HG03060 (cell line): ENCODE measurements at regions not wholly inside any gene's neighbourhood (a gene's known extent, or its start where the extent isn't known, plus 50 kb on each side); places are given as distances from the start of the nearest gene placed in this dataset.
"Not testable (repeated sequence)": the region's sequence is repeated elsewhere in the genome, so short reads cannot be mapped to it uniquely, and the experiment has no call there.

Source experiments
- ATAC-seq: cut with Tn5 transposase; IDR thresholded peaks from one replicate; pipeline ENCODE4 v1.9.1; 2021; ENCODE audit warnings: low read depth, moderate number of reproducible peaks; ENCODE audit not compliant: unreplicated experiment

- ATAC-seq, result no peak
These were observed 451.1 kb upstream of the KCNMB2 start for GRCh38 chr3:178084938-178085816.

DNA sequence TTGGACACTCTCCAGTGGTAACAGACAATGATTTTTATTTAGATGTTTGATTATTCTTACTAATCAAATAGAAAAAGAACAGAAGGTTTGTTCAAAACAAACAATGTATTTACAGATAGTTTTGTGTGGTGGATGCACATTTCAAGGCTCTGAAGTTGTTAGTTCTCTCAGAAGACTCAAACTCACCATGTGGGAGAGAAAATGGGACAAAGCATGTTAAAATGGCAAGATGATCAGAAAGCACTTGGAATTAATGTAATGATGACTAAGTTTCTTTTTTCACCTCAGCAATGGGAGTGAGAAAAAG lies 450.5 kb upstream of the KCNMB2 start:
- ATAC-seq, result no peak

DNA sequence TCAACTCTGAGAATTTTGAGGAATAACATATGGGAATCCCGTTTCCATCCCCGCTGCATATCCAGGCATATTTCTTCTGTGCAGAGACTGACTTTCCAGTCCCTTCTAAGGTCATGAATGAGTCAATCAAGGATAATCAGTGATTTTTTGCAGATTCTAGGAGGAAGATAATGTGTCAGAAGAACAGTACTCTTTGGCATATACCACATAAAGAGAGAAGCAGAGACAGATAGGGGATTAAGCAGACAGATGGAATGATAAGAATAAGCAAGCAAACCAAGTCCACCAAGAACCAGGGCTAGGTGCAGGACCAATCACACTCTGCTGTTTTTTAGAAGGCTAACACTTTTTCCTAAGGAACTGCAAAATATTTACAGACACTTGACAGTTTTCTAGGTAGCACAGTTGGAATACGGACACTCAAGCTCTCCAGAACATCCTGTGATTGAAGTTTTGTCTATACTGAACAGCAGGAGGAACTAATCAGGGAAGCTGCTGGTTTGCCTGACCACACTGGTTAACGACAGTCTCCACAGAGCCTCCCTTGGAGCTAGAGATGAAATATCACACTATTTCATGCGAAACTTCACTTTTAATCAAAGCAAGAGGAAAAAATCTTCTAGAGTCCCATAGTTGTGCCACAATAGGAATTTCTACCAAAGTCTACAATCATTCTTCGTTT lies 450.0 kb upstream of the KCNMB2 start:
- ATAC-seq, result no peak

DNA sequence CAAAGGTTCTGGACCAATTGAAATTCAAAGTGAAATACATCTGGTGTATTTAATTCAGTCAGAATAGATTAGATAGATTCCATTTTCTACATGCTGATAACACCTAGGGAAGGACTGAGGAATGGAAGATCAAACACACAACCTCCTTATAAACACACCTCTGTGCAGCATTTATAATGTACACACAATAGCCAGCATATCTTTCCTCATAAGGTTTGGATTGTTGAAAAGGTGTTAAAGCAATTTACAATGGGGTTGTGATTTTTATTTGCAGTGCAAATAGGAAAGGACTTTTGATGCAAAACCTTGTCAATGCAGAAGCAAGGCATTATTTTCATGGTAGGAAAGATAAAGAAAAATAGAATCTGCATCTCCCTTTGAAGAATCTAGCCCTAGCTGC lies 448.9 kb upstream of the KCNMB2 start:
- ATAC-seq, result no peak

DNA sequence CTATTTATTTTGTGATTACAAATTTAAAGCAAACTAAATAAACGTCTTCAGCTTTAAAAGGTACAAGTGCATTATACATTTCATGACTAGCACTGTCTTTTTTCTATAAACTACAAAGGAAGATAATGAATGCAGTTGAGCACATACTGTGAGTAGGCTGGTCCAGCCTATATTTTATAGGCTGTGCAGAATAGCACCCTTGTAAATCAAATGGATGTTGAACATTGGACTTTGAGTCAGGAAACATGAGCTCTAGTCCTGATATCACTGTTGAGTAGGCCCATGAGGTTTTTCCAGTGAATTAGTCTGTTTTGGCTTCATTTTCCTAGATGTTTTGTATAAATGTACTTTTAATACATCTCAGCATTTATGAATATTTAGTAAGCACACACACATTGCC lies 447.3 kb upstream of the KCNMB2 start:
- no peak for ATAC-seq

DNA sequence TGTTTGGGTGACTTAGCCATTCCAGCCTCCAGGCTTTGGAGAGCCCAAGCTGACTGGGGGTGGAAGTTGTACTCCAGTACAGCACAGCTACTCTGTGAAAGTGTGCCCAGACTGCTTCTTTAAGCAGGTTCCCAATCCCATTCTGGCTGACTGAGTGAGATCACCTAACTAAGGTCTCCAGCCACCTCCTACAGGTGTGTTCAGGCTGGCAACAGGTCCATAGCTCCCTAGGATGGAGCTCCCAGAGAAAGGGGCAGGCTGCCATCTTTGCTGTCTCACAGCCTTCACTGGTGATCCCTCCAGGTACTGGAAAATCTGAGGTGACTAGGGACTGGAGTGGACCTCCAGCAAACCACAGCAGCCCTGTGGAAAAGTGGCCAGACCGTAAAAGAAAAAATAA lies 445.3 kb upstream of the KCNMB2 start:
- no peak for ATAC-seq

DNA sequence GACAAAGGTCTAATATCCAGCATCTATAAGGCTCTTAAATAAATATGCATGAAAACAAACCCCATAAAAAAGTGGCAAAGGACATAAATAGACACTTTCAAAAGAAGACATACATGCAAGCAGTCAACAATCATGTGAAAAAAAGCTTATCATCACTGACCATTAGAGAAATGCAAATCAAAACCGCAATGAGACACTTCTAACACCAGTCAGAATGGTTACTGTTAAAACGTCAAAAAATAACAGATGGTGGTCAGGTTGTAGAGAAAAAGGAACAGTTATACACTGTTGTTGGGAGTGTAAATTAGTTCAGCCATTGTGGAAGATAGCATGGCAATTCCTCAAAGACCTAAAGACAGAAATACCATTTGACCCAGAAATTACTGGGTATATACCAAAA lies 440.7 kb upstream of the KCNMB2 start:
- ATAC-seq, result no peak

- ATAC-seq, result no peak
These were observed 439.3 kb upstream of the KCNMB2 start for GRCh38 chr3:178096955-178097354.

DNA sequence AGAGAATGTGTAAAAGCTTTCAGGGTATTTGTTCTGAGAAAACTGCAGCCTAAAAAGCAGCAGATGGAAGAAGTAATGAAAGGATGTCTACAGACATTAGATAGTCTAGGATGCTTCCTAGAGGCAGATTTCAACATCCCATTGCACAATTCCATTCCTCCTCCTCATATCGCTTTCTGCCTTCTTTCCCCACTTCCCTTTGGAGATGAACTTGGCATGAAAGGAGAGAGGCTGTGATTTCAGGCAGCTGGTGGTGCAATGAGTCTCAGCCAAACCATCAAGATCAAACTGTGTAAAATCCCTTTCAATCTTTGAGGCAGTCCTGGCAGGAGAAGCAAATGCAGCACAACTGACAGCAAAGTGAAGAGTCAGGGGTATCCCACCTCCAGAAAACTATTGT lies 438.7 kb upstream of the KCNMB2 start:
- no peak for ATAC-seq

DNA sequence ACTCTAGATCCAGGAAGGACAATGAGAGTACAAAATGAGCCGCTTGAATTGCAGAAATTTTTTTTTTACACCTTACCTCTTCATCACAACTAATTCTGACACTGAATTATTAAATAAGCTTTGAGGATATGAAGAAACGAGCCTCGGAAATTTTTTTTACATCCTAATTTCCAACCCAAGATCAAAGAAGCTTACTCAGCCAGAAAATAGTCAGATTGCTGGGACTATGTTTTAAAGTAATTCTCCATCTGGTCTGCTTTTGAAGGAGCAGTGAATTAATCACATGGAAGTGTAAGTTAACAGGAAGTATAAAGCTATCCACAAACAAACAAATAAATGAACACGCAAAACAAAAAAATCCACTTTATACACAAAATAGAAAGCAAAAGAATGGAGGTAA lies 437.0 kb upstream of the KCNMB2 start:
- no peak for ATAC-seq

GRCh38 chr3:178099862-178100261 lies 436.4 kb upstream of the KCNMB2 start:
- no peak for ATAC-seq

GRCh38 chr3:178100908-178101307 lies 435.3 kb upstream of the KCNMB2 start:
- ATAC-seq, result no peak

DNA sequence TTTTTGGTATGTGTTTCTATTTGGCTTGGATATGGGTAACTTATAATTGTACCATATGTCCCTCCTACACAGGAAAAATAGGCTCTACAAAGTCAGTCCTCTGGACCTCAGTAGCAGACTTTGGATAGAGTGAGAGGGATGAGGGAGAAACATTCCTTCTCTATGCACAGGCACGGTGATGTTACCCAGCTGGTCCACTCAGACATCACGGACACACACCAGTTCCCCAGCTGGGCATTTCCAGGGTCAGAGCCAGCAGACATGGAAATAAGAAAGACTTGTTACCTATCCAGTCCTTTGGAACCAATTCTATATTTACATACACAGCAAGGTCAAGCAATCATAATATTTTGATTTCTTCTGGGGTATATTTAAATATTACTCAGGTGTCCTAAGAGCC lies 433.1 kb upstream of the KCNMB2 start:
- ATAC-seq, result no peak

DNA sequence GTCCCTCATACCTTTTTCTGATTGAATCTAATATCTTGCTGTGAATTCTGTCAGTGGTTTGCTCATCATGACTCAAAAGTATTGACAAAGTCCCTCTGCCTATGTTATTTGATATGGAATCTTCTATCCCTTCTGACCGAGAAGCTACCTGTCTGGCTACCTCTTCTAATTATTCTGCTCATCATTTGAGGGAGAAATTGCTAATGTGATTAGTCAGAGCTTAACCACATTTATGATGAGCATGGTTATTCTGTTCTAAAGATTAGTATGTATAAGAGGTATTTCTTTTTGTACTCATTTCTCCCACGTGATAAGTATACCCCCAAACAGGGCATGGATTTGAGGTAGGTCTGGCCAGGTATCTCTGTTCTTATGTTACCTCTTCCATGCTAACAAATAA lies 428.4 kb upstream of the KCNMB2 start:
- no peak for ATAC-seq

- no peak for ATAC-seq
These were observed 426.5 kb upstream of the KCNMB2 start for GRCh38 chr3:178109691-178110090.

- no peak for ATAC-seq
These were observed 424.1 kb upstream of the KCNMB2 start for GRCh38 chr3:178112134-178112533.

DNA sequence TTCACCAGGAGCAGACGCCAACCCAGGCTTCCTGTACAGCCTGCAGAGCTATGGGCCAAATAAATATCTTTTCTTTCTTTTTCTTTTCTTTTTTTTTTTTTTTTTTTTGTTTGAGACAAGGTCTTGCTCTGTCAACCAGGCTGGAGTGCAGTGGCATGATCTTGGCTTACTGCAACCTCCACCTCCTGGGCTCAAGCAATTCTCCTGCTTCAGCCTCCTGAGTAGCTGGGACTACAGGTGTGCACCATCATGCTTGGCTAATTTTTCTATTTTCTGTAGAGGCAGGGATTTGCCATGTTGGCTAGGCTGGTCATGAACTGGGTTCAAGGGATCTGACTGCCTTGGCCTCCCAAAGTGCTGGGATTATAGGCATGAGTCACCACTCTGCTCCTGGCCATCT lies 423.7 kb upstream of the KCNMB2 start:
- not testable (repeated sequence) for ATAC-seq

- ATAC-seq, result no peak
These were observed 418.6 kb upstream of the KCNMB2 start for GRCh38 chr3:178117641-178118040.

GRCh38 chr3:178119608-178120295 lies 416.5 kb upstream of the KCNMB2 start:
- ATAC-seq, result not testable (repeated sequence)

- ATAC-seq, result no peak
These were observed 415.9 kb upstream of the KCNMB2 start for GRCh38 chr3:178120367-178120766.

DNA sequence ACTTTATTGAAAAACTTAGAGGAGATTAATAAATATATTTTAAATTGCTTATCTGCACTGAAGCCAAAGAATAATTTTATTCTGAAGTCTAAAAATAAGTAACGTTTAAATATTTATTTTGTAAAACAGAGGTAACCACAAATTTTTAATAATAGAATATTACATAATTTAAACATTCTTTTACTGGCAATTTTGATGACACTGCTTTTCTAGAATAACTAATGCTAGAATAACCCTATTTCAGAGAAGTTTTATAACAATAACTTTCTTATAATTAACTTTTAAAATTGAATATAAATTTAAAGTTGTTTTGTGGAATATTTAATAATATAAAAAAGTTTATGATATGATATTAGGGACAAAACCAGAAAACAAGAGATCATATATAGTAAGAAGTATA lies 409.6 kb upstream of the KCNMB2 start:
- ATAC-seq, result no peak

- ATAC-seq, result no peak
These were observed 409.0 kb upstream of the KCNMB2 start for GRCh38 chr3:178127221-178127620.
